ENCODE measurements at regions not wholly inside any gene's neighbourhood (a gene's known extent, or its start where the extent isn't known, plus 50 kb on each side); places are given as distances from the start of the nearest gene placed in this dataset.

DNA sequence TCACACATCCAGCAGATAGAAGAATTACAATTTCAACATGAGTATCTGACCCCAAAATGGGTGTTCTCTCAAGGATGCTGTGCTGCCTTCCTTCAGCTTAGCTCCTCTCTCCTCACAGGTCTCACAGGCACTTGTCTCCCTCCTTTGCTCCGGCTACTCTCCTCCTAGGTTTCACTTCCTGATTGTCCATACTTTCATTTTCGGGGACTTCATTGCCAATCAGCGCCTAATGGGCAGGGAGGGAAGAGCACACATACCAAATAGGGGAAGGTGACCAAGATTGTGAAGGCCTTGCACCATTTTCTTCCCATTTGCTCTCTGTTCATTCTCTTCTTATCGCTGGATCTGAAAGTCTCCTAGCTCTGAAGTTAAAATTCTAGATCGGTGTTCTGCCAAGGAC is 125.4 kb upstream of the EOLA2 start:
- Histone ChIP-seq H3K9me3 (ENCODE audit: control insufficient read depth, low read depth, low read length) (peaks cover 22% of the 10 kb centered on the region), H3K27ac (ENCODE audit: insufficient read length, low read depth, low read length) (no peak overlapping the region), H3K14ac (ENCODE audit: insufficient read depth, low read length) (no peak overlapping the region), H4K8ac (replicated peaks; ENCODE audit: insufficient read length, low read depth, low read length) (no peak overlapping the region), H2BK12ac (ENCODE audit: insufficient read length, low read depth, low read length) (no peak overlapping the region), H2BK15ac (ENCODE audit: low read depth, low read length) (no peak overlapping the region), H4K20me1 (ENCODE audit: control insufficient read depth, insufficient read depth, insufficient read length) (no peaks in the 10 kb centered on the region), H2BK5ac (ENCODE audit: insufficient read length, low read length) (no peak overlapping the region), H3K79me1 (ENCODE audit: insufficient read depth, low read depth, low read length, poor library complexity, severe bottlenecking) (no peaks in the 10 kb centered on the region), H2BK120ac (ENCODE audit: low read depth, low read length, poor library complexity, severe bottlenecking) (no peak overlapping the region), H3K23ac (ENCODE audit: insufficient read length, low read depth, low read length) (no peak overlapping the region), H3K23me2 (ENCODE audit: insufficient read length, low read depth, low read length, poor library complexity, severe bottlenecking) (no peaks in the 10 kb centered on the region), H4K5ac (ENCODE audit: insufficient read length, low read depth, low read length) (no peak overlapping the region), H3K4ac (ENCODE audit: low read depth, low read length) (no peak overlapping the region), H3T11ph (ENCODE audit: low read length) (no peak overlapping the region), H2BK20ac (ENCODE audit: low read depth, low read length, poor library complexity, severe bottlenecking) (no peak overlapping the region), H3K4me2 (ENCODE audit: insufficient read depth, insufficient read length, low read length) (no peak overlapping the region), H3K18ac (ENCODE audit: insufficient read length, low read depth, low read length) (no peak overlapping the region), H4K91ac (ENCODE audit: insufficient read length, low read depth, low read length) (no peak overlapping the region), H2AFZ (ENCODE audit: low read length) (no peak overlapping the region), H3K56ac (ENCODE audit: insufficient read length, low read depth, low read length) (no peak overlapping the region), H3K27me3 (ENCODE audit: insufficient read depth, low read length) (no peaks in the 10 kb centered on the region), H3K79me2 (ENCODE audit: insufficient read depth, low read length) (no peaks in the 10 kb centered on the region), H3K4me1 (ENCODE audit: insufficient read depth, low read length) (no peaks in the 10 kb centered on the region), H2AK5ac (ENCODE audit: insufficient read length, low read length) (no peak overlapping the region), H3K9ac (ENCODE audit: extremely low read depth, insufficient read length, low read length) (no peak overlapping the region)
- no peak for DNase-seq
- Mint-ChIP-seq H3K27ac (no peak overlapping the region; a peak in 1 of 7 replicates), H3K9me3 (peaks cover 46 to 50% of the 10 kb centered on the region in 2 experiments), H3K36me3 (ENCODE audit: insufficient read depth in 1 of 3, low read depth in 3 of 3) (0 out of 7 replicates have a peak, but pooled peaks cover 0 to 2% (median 0%) of the 10 kb centered on the region in 3 experiments), H3K27me3 (ENCODE audit: low read depth) (peaks cover 2% of the 10 kb centered on the region), H3K4me1 (no peaks in the 10 kb centered on the region), H3K4me3 (no peak overlapping the region; a peak in 1 of 5 replicates)
- WGBS (ENCODE audit: extremely low coverage, insufficient read length, low lambda C conversion rate) = no CpG with 5 or more reads among the region's 5 CpGs
- no peak for TF ChIP-seq CTCF (conservative IDR thresholded peaks at IDR 0.05)
